Heart right ventricle (tissue), 16 donors: ENCODE measurements at regions not wholly inside any gene's neighbourhood (a gene's known extent, or its start where the extent isn't known, plus 50 kb on each side); places are given as distances from the start of the nearest gene placed in this dataset.
A peak's percentile ranks its signal among the peaks of the same experiment; 100 is the strongest.

Experiments used
- ATAC-seq, 8 donors: fragments of 200-7000 bp; cut with Tn5 transposase; one replicate each; pipeline ENCODE4 v1.9.1; 2020; ENCODE audit warnings: mild to moderate bottlenecking in 8 of 8, moderate library complexity in 8 of 8, moderate number of reproducible peaks in 1 of 8
- DNase-seq, 2 donors: peaks; one replicate each; pipeline ENCODE4 v3.0.0-alpha.2; 2020
- H3K27ac ChIP-seq, 10 donors: fragments of 200-600 bp; sonication (generic) in 2 of 10; one replicate each; pipeline versions ENCODE4 v1.5.0 to v1.8.0; 2020 to 2022; ENCODE audit warnings: mild to moderate bottlenecking in 3 of 10
- H3K27me3 ChIP-seq, 7 donors: fragments of 200-600 bp; one replicate each; pipeline ENCODE4 v1.8.0; 2021 to 2022; ENCODE audit warnings: mild to moderate bottlenecking in 2 of 7
- H3K36me3 ChIP-seq, 9 donors: fragments of 200-600 bp; sonication (generic) in 1 of 9; one replicate each; pipeline versions ENCODE4 v1.5.0 to v1.8.0; 2020 to 2022; ENCODE audit warnings: mild to moderate bottlenecking in 2 of 9
- H3K4me1 ChIP-seq, 9 donors: fragments of 200-600 bp; sonication (generic) in 1 of 9; one replicate each; pipeline versions ENCODE4 v1.5.0 to v1.8.0; 2020 to 2022; ENCODE audit warnings: mild to moderate bottlenecking in 4 of 9
- H3K4me3 ChIP-seq, 10 donors: fragments of 200-600 bp; sonication (generic) in 2 of 10; one replicate each; pipeline versions ENCODE4 v1.5.0 to v1.8.0; 2020 to 2022; ENCODE audit warnings: mild to moderate bottlenecking in 7 of 10, moderate library complexity in 2 of 10
- H3K9me3 ChIP-seq, 11 donors: fragments of 200-600 bp in 10 of 11; sonication (generic) in 2 of 11; one replicate each; pipeline versions ENCODE4 v1.5.0 to v1.8.0; 2013 to 2022; ENCODE audit warnings: mild to moderate bottlenecking in 2 of 11, control low read depth in 1 of 11, moderate library complexity in 1 of 11
- whole genome bisulfite sequencing, 2 donors: extraction: QIAGEN DNeasy Blood & Tissue Kit; methylation state at CpG; one replicate each; pipeline ENCODE4 v1.1.7; 2013; ENCODE audit warnings: inconsistent platforms in 1 of 2; 5-methylcytosine and 5-hydroxymethylcytosine counted together
- intact Hi-C, 10 donors: fragments of 100-400 bp; cut with DNase I; formaldehyde crosslinking; loops; one replicate each; pipeline versions ENCODE4 v1.11.1 to v1.14.2; 2022
- TF ChIP-seq, protein P1 (sequence below), 9 donors: fragments of 200-600 bp; sonication (generic) in 2 of 9; IDR thresholded peaks; one replicate each; pipeline versions ENCODE4 v1.5.0 to v1.8.0; 2021 to 2022; ENCODE audit warnings: antibody characterized with exemption in 9 of 9, mild to moderate bottlenecking in 5 of 9, moderate library complexity in 1 of 9
- donor health status: Arrhythmogenic right ventricular cardiomyopathy.
- donor health status: ischemic (EF 13 %, LVEDD 7.1; RV severe dilation, severe dysfunction).
- donor health status: healthy with polysubstance abuse.
- donor health status: DM: no; HTN: yes; CAD: no.
- donor health status: DM: no; HTN: no; CAD: no.
- donor health status: ischemic (EF 25% LVEDD 6.9; RV normal size, moderate dysfunction).
- donor health status: ischemic (EF 25% LVEDD 5.7; RV mildly dilated, moderate dysfunction).
- donor health status: healthy.
- donor health status: DM: yes; HTN: yes; CAD: no.
- donor health status: Ischemic cardiomyopathy.
- donor health status: ischemic (EF 35%, LVEDD 5.7; RV mildly dilated, moderate dysfunction).
- donor health status: nonischemic (EF 11% LVEDD 7.7; RV severe dilation, severe dysfunction).
- donor health status: DM: yes; HTN: yes; CAD: no.
- donor health status: PGD.
- donor health status: ischemic (EF 29% LVEDD 5.4; RV normal size, mild dysfunction).
- donor health status: nonischemic (EF 23%, LVEDD 6.1; RV moderate dilation, normal function).

DNA sequence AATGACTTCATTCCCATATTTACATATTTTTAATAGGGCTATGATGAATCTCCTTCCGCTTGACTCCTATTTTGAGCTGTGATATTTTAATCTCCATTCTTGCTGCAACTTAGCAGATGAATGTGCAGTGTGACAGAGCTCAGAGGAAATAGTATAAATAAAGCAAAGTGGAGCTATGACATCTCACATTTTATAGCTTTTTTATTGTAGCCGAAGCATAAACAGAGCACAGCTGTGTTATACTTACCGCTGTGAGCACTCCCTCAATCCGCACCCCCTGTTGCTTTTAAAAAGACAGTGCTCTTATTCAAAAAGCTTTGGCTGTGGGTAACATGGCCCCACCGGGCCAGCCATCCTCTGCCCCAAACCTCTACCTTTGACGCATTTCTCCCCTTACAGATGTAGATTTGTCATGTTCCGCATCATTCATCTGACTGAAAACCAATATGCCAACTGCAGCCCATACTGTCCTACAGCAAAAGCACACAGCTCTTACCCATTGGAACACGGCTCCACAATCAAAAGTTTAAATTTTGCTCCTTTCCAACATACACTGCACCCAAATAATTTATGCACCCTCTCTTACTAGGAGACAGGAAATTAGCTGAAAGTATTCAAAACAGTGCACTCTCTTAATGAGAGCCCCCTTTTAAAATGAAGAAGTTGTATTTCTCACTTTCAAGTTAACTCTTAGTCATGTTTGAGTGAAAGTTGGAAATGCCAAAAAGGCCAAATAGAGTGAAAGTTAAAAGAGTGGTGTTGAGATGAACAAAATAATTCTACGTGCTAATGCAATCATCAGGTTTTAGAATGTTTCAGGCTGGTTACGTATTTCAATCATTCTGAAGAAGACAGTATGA, 429.3 kb upstream of the SOX5 start:
- no peaks in the 10 kb centered on the region for H3K36me3 ChIP-seq
- peaks cover 0 to 9% (median 0%) of the 10 kb centered on the region in 9 donors for H3K4me1 ChIP-seq
- WGBS, 2 donors = 54 to 59% methylated on average over 10 of the region's 10 CpGs
- peak overlapping the region in 1 of 10 donors; percentile 13 for H3K4me3 ChIP-seq
- ATAC-seq (peak in 2 of 8 donors; percentile 27 to 63), DNase-seq (no peak)
- intact Hi-C loops = no loop called here
- TF ChIP-seq, protein P1, sequence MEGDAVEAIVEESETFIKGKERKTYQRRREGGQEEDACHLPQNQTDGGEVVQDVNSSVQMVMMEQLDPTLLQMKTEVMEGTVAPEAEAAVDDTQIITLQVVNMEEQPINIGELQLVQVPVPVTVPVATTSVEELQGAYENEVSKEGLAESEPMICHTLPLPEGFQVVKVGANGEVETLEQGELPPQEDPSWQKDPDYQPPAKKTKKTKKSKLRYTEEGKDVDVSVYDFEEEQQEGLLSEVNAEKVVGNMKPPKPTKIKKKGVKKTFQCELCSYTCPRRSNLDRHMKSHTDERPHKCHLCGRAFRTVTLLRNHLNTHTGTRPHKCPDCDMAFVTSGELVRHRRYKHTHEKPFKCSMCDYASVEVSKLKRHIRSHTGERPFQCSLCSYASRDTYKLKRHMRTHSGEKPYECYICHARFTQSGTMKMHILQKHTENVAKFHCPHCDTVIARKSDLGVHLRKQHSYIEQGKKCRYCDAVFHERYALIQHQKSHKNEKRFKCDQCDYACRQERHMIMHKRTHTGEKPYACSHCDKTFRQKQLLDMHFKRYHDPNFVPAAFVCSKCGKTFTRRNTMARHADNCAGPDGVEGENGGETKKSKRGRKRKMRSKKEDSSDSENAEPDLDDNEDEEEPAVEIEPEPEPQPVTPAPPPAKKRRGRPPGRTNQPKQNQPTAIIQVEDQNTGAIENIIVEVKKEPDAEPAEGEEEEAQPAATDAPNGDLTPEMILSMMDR (IDR thresholded peaks at IDR 0.05) = no peak
- no peaks in the 10 kb centered on the region for H3K9me3 ChIP-seq
- no peak overlapping the region for H3K27ac ChIP-seq
- H3K27me3 ChIP-seq = no peaks in the 10 kb centered on the region

GRCh38 chr12:24374452-24374851, 425.0 kb upstream of the SOX5 start:
- H3K27me3 ChIP-seq = no peaks in the 10 kb centered on the region
- peaks cover 0 to 9% (median 0%) of the 10 kb centered on the region in 9 donors for H3K4me1 ChIP-seq
- H3K36me3 ChIP-seq = no peaks in the 10 kb centered on the region
- H3K4me3 ChIP-seq = no peak overlapping the region
- H3K9me3 ChIP-seq = no peaks in the 10 kb centered on the region
- TF ChIP-seq, protein P1 (IDR thresholded peaks at IDR 0.05) = no peak
- DNase-seq = no peak
- intact Hi-C loops = no loop called here
- ATAC-seq = no peak
- no peak overlapping the region for H3K27ac ChIP-seq

- WGBS, 2 donors = 90 to 93% methylated on average over 3 of the region's 3 CpGs
- intact Hi-C loops = no loop called here
- H3K27me3 ChIP-seq = no peaks in the 10 kb centered on the region
- no peaks in the 10 kb centered on the region for H3K9me3 ChIP-seq
- H3K4me3 ChIP-seq = no peak overlapping the region
- DNase-seq = no peak
- H3K27ac ChIP-seq = no peak overlapping the region
- TF ChIP-seq, protein P1 (IDR thresholded peaks at IDR 0.05) = no peak
- ATAC-seq = no peak
- no peaks in the 10 kb centered on the region for H3K36me3 ChIP-seq
- H3K4me1 ChIP-seq = no peaks in the 10 kb centered on the region
Measured at GRCh38 chr12:24373004-24373403, 423.5 kb upstream of the SOX5 start.

DNA sequence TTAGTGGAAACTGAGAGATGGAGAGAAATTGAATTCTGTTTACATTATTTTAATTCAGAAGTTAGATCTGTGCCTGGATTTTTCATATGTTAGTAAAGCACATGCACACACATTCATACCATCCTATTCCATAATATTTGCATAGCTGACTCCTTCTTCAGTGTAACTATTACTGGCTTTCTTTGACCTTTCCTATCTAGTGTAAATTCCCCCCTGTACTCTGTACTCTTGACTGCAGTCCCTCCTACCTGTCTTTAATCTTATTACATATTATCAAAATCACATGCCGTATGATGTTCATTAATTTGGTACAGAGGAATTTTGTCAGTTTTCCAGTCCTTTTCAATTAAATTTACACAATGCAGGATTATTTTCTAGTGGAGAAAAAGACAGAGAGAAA, 417.0 kb upstream of the SOX5 start:
- WGBS, 2 donors = 93 to 100% methylated on average over 1 of the region's 1 CpG
- DNase-seq (no peak), ATAC-seq (no peak)
- H3K4me1 ChIP-seq = no peaks in the 10 kb centered on the region
- H3K4me3 ChIP-seq = no peak overlapping the region
- TF ChIP-seq, protein P1 (IDR thresholded peaks at IDR 0.05) = no peak
- H3K27ac ChIP-seq = no peak overlapping the region
- no peaks in the 10 kb centered on the region for H3K27me3 ChIP-seq
- intact Hi-C loops = loop anchor here in 1 of 10 donors (10.0 kb wide), 1 partner anchor 228 kb away; no protein-coding TSS in a partner anchor
- H3K36me3 ChIP-seq = no peaks in the 10 kb centered on the region
- no peaks in the 10 kb centered on the region for H3K9me3 ChIP-seq
